IMR-90 (cell line): ENCODE measurements at regions not wholly inside any gene's neighbourhood (a gene's known extent, or its start where the extent isn't known, plus 50 kb on each side); places are given as distances from the start of the nearest gene placed in this dataset.

ENCODE experiments used
- BHLHE40 ChIP-seq: fragments of 150-350 bp; IDR thresholded peaks from 2 replicates; pipeline ENCODE4 v1.6.1; 2016; ENCODE audit warnings: mild to moderate bottlenecking, low read depth, low read length
- CHD1 ChIP-seq: IDR thresholded peaks from 2 replicates; pipeline ENCODE4 v1.6.1; 2012; ENCODE audit warnings: low read depth, low read length, improper control_type of control experiment
- CTCF ChIP-seq: conservative IDR thresholded peaks from 2 replicates; pipeline ENCODE4 v1.5.1; 2012; ENCODE audit warnings: mild to moderate bottlenecking, low read depth, low read length, improper control_type of control experiment
- ELK1 ChIP-seq: fragments of 150-350 bp; IDR thresholded peaks from 2 replicates; pipeline ENCODE4 v1.6.1; 2016; ENCODE audit warnings: low read depth, mild to moderate bottlenecking, low read length, moderate library complexity, borderline replicate concordance
- FOS ChIP-seq: fragments of 150-350 bp; IDR thresholded peaks from 2 replicates; pipeline ENCODE4 v1.6.1; 2016; ENCODE audit warnings: low read depth, low read length
- MAFK ChIP-seq: IDR thresholded peaks from 2 replicates; pipeline ENCODE4 v1.6.1; 2012; ENCODE audit warnings: low read depth, low read length, improper control_type of control experiment
- MXI1 ChIP-seq: IDR thresholded peaks from 2 replicates; pipeline ENCODE4 v1.6.1; 2012; ENCODE audit warnings: low read depth, mild to moderate bottlenecking, low read length, moderate library complexity, borderline replicate concordance
- POLR2A ChIP-seq: IDR thresholded peaks from 2 replicates; pipeline ENCODE4 v1.6.1; 2012; ENCODE audit warnings: mild to moderate bottlenecking, low read depth, low read length
- RAD21 ChIP-seq: IDR thresholded peaks from 2 replicates; pipeline ENCODE4 v1.6.1; 2012; ENCODE audit warnings: low read length, improper control_type of control experiment
- RCOR1 ChIP-seq: IDR thresholded peaks from 2 replicates; pipeline ENCODE4 v1.6.1; 2012; ENCODE audit warnings: mild to moderate bottlenecking, low read length, improper control_type of control experiment; ENCODE audit not compliant: insufficient replicate concordance
- RFX5 ChIP-seq: IDR thresholded peaks from 2 replicates; pipeline ENCODE4 v1.8.0; 2012; ENCODE audit warnings: low read depth, mild to moderate bottlenecking, low read length, moderate library complexity
- SMC3 ChIP-seq: fragments of 150-350 bp; IDR thresholded peaks from 2 replicates; pipeline ENCODE4 v1.6.1; 2016; ENCODE audit warnings: low read depth, mild to moderate bottlenecking, antibody characterized with exemption, low read length, moderate library complexity

- no peak for TF ChIP-seq CTCF
- TF ChIP-seq RCOR1 = no peak
- no peak for TF ChIP-seq POLR2A
- TF ChIP-seq RAD21 = no peak
- no peak for TF ChIP-seq SMC3
- no peak for TF ChIP-seq FOS
- no peak for TF ChIP-seq BHLHE40
- no peak for TF ChIP-seq RFX5
- TF ChIP-seq ELK1 = no peak
- TF ChIP-seq MXI1 = no peak
- no peak for TF ChIP-seq MAFK
- TF ChIP-seq CHD1 = no peak
Observed at GRCh38 chr1:30273456-30273855, 449.9 kb downstream of the MATN1 start.
